ENCODE measurements at regions not wholly inside any gene's neighbourhood (a gene's known extent, or its start where the extent isn't known, plus 50 kb on each side); places are given as distances from the start of the nearest gene placed in this dataset.

- no peak for DNase-seq (ENCODE audit: low read depth, low spot score)
- H3K4me3 ChIP-seq (ENCODE audit: low read depth, low read length): no peak overlapping the region
- no peak for TF ChIP-seq CTCF (IDR thresholded peaks at IDR 0.05; ENCODE audit: insufficient read depth, low read length, missing control alignments)
- ChIA-PET POLR2A (no interaction called here), CTCF (interaction anchor here (1.9 to 3.1 kb wide), 3 partner anchors 11 to 16 kb away, joined by 4 to 16 read pairs (median 8); no protein-coding TSS in a partner anchor)
Measured at GRCh38 chr5:65087154-65087553, 318.4 kb downstream of the CWC27 start.

- DNase-seq (ENCODE audit: low read depth, low spot score): no peak
- H3K4me3 ChIP-seq (ENCODE audit: low read depth, low read length): no peak overlapping the region
- ChIA-PET POLR2A (no interaction called here), CTCF (interaction anchor here (0.7 to 1.3 kb wide), 3 partner anchors 9 to 138 kb away, joined by 3 to 5 read pairs (median 5); no protein-coding TSS in a partner anchor)
- TF ChIP-seq CTCF (IDR thresholded peaks at IDR 0.05; ENCODE audit: insufficient read depth, low read length, missing control alignments): no peak
Measured at GRCh38 chr5:65094279-65094678, 325.5 kb downstream of the CWC27 start.

- CTCF ChIA-PET: interaction anchor here (0.6 to 1.2 kb wide), 3 partner anchors 15 to 385 kb away, joined by 3 read pairs; no protein-coding TSS in a partner anchor
- TF ChIP-seq CTCF (IDR thresholded peaks at IDR 0.05; ENCODE audit: insufficient read depth, low read length, missing control alignments): no peak
- POLR2A ChIA-PET: no interaction called here
- no peak for DNase-seq (ENCODE audit: low read depth, low spot score)
- no peak overlapping the region for H3K4me3 ChIP-seq (ENCODE audit: low read depth, low read length)
Measured at GRCh38 chr5:65098393-65098792, 329.7 kb downstream of the CWC27 start.

Measured in AG04449 (cell line).